ENCODE measurements at regions not wholly inside any gene's neighbourhood (a gene's known extent, or its start where the extent isn't known, plus 50 kb on each side); places are given as distances from the start of the nearest gene placed in this dataset.
A peak's percentile ranks its signal among the peaks of the same experiment; 100 is the strongest.

GRCh38 chr11:15707971-15708370 is 593.2 kb downstream of the INSC start:
- H3K4me3 ChIP-seq (ENCODE audit: low read depth, low read length), result no peak overlapping the region
- TF ChIP-seq, protein P1, sequence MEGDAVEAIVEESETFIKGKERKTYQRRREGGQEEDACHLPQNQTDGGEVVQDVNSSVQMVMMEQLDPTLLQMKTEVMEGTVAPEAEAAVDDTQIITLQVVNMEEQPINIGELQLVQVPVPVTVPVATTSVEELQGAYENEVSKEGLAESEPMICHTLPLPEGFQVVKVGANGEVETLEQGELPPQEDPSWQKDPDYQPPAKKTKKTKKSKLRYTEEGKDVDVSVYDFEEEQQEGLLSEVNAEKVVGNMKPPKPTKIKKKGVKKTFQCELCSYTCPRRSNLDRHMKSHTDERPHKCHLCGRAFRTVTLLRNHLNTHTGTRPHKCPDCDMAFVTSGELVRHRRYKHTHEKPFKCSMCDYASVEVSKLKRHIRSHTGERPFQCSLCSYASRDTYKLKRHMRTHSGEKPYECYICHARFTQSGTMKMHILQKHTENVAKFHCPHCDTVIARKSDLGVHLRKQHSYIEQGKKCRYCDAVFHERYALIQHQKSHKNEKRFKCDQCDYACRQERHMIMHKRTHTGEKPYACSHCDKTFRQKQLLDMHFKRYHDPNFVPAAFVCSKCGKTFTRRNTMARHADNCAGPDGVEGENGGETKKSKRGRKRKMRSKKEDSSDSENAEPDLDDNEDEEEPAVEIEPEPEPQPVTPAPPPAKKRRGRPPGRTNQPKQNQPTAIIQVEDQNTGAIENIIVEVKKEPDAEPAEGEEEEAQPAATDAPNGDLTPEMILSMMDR (IDR thresholded peaks at IDR 0.05; ENCODE audit: control insufficient read depth, extremely low read depth, insufficient read depth), result peak; percentile 24; the same call in 1 of the 2 replicates
- DNase-seq (ENCODE audit: low read depth), result peak; percentile 96

DNA sequence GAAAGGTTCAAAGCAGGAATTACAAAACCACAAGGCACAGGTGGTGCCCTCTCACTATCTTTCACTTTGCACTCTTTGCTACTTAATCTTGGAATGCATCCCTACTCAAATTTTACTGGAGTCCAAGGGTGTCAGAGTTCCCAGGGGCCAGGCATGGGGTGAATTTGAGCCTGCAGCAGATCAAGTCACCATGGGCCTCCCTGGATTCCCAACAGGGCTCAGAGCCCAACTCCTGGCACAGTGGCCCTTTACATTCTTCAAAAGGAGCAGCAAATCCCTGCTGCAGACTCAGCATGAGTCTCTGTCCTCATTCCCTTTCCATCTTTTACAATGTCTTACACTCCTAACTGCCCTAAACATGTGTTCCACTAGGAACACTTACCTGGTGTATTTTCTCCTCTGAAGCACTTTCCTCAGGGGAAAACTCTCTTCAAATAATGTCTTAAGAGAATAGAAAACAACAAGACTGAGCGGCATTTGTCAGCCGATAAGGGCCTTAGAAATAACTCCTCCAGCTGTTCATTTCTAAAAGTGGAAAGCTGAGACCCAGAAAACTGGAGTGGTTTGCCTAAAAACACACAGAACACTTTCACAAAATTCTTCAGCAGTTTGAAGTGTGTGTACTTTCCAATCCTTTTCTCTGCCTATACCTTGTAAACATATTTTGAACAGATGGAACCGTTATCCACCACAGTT is 596.0 kb downstream of the INSC start:
- no peak for DNase-seq (ENCODE audit: low read depth)
- TF ChIP-seq, protein P1 (IDR thresholded peaks at IDR 0.05; ENCODE audit: control insufficient read depth, extremely low read depth, insufficient read depth), result no peak
- H3K4me3 ChIP-seq (ENCODE audit: low read depth, low read length), result no peak overlapping the region

- TF ChIP-seq, protein P1 (IDR thresholded peaks at IDR 0.05; ENCODE audit: control insufficient read depth, extremely low read depth, insufficient read depth), result no peak
- DNase-seq (ENCODE audit: low read depth), result no peak
- H3K4me3 ChIP-seq (ENCODE audit: low read depth, low read length), result no peak overlapping the region
Measured at GRCh38 chr11:15711311-15711710, 596.6 kb downstream of the INSC start.

GRCh38 chr11:15714641-15715399 is 600.1 kb downstream of the INSC start:
- TF ChIP-seq, protein P1 (IDR thresholded peaks at IDR 0.05; ENCODE audit: control insufficient read depth, extremely low read depth, insufficient read depth), result no peak
- no peak for DNase-seq (ENCODE audit: low read depth)
- H3K4me3 ChIP-seq (ENCODE audit: low read depth, low read length), result no peak overlapping the region

DNA sequence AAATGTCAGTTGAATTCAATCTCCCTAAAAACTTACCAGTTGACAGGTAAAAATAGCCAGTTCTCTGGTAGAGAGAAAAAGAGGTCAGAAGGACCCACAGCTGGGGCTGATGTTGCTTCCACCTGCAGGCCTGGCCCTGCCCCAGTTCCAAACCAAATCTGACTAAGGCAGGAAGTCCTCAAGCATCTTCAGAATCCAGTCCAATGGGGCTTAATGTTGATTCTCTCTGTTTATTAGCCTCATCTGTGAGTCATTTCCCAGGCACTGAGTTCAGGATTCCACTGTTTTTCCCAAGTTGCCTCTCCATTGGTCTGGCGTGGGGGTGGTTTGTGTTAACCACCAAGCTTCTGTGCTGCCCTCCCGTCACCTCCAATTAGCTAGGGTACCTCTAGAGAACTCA is 601.8 kb downstream of the INSC start:
- no peak for DNase-seq (ENCODE audit: low read depth)
- no peak overlapping the region for H3K4me3 ChIP-seq (ENCODE audit: low read depth, low read length)
- TF ChIP-seq, protein P1 (IDR thresholded peaks at IDR 0.05; ENCODE audit: control insufficient read depth, extremely low read depth, insufficient read depth), result no peak

GRCh38 chr11:15720460-15720859 is 605.7 kb downstream of the INSC start:
- TF ChIP-seq, protein P1 (IDR thresholded peaks at IDR 0.05; ENCODE audit: control insufficient read depth, extremely low read depth, insufficient read depth), result no peak
- H3K4me3 ChIP-seq (ENCODE audit: low read depth, low read length), result no peak overlapping the region
- DNase-seq (ENCODE audit: low read depth), result no peak
